Vagina (tissue), 2 donors: ENCODE measurements at regions not wholly inside any gene's neighbourhood (a gene's known extent, or its start where the extent isn't known, plus 50 kb on each side); places are given as distances from the start of the nearest gene placed in this dataset.

Experiments used
- DNase-seq, 2 donors: peaks; one replicate each; pipeline ENCODE4 v3.0.0-alpha.2; 2017; ENCODE audit errors: extremely low spot score in 2 of 2
- H3K27ac ChIP-seq: fragments of 200-600 bp; sonication (generic); one replicate; pipeline ENCODE4 v1.5.1; 2019
- H3K27me3 ChIP-seq: fragments of 200-600 bp; sonication (generic); one replicate; pipeline ENCODE4 v1.5.1; 2019
- H3K36me3 ChIP-seq, 2 donors: fragments of 200-600 bp; sonication (generic); one replicate each; pipeline ENCODE4 v1.5.1; 2017 to 2019
- H3K4me1 ChIP-seq: fragments of 200-600 bp; sonication (generic); one replicate; pipeline ENCODE4 v1.5.1; 2019
- H3K4me3 ChIP-seq, 2 donors: fragments of 200-600 bp; sonication (generic); 1 replicate in 1 of 2; 2 replicates in 1 of 2; pipeline ENCODE4 v1.5.1; 2016 to 2019
- H3K9me3 ChIP-seq: fragments of 200-600 bp; sonication (generic); one replicate; pipeline ENCODE4 v1.5.1; 2019
- CTCF ChIP-seq, 3 experiments: fragments of 450-650 bp in 2 of 3; fragments of 200-600 bp in 1 of 3; sonication (generic) in 1 of 3; IDR thresholded peaks; one replicate each; pipeline ENCODE4 v1.5.1; 2017 to 2019; ENCODE audit warnings: antibody characterized with exemption in 3 of 3, mild to moderate bottlenecking in 2 of 3, moderate library complexity in 2 of 3
- POLR2A ChIP-seq, 2 donors: fragments of 450-650 bp; IDR thresholded peaks; one replicate each; pipeline ENCODE4 v1.6.1; 2017; ENCODE audit warnings: antibody characterized with exemption in 2 of 2, mild to moderate bottlenecking in 2 of 2, moderate library complexity in 2 of 2
- POLR2AphosphoS5 ChIP-seq, 2 donors: sonication (generic); formaldehyde crosslinking; IDR thresholded peaks; one replicate each; pipeline ENCODE4 v1.9.0; 2017; ENCODE audit warnings: antibody characterized with exemption in 2 of 2, mild to moderate bottlenecking in 2 of 2, low read depth in 1 of 2; ENCODE audit not compliant: insufficient read depth in 1 of 2
- intact Hi-C: fragments of 100-400 bp; cut with DNase I; formaldehyde crosslinking; loops from one replicate; pipeline ENCODE4 v1.15.1; 2023

GRCh38 chr3:28590860-28591259, 242.2 kb upstream of the AZI2 start:
- H3K27me3 ChIP-seq = no peaks in the 10 kb centered on the region
- no peak overlapping the region for H3K4me3 ChIP-seq
- TF ChIP-seq POLR2A (IDR thresholded peaks at IDR 0.05) (no peak), POLR2AphosphoS5 (IDR thresholded peaks at IDR 0.05; ENCODE audit: insufficient read depth in 1 of 2, low read depth in 1 of 2) (no peak), CTCF (IDR thresholded peaks at IDR 0.05) (no peak)
- H3K9me3 ChIP-seq = no peaks in the 10 kb centered on the region
- no peaks in the 10 kb centered on the region for H3K36me3 ChIP-seq
- no peak for DNase-seq
- no peaks in the 10 kb centered on the region for H3K4me1 ChIP-seq
- intact Hi-C loops = no loop called here
- H3K27ac ChIP-seq = no peak overlapping the region

- DNase-seq = no peak
- no peaks in the 10 kb centered on the region for H3K36me3 ChIP-seq
- intact Hi-C loops = no loop called here
- H3K4me3 ChIP-seq = no peak overlapping the region
- H3K4me1 ChIP-seq = no peaks in the 10 kb centered on the region
- H3K27ac ChIP-seq = no peak overlapping the region
- H3K27me3 ChIP-seq = no peaks in the 10 kb centered on the region
- TF ChIP-seq POLR2AphosphoS5 (IDR thresholded peaks at IDR 0.05; ENCODE audit: insufficient read depth in 1 of 2, low read depth in 1 of 2) (no peak), CTCF (IDR thresholded peaks at IDR 0.05) (no peak), POLR2A (IDR thresholded peaks at IDR 0.05) (no peak)
- H3K9me3 ChIP-seq = no peaks in the 10 kb centered on the region
These were observed 246.7 kb upstream of the AZI2 start for GRCh38 chr3:28595372-28595771.

- Histone ChIP-seq H3K36me3 (no peaks in the 10 kb centered on the region), H3K27ac (no peak overlapping the region), H3K4me3 (no peak overlapping the region), H3K9me3 (no peaks in the 10 kb centered on the region), H3K4me1 (no peaks in the 10 kb centered on the region), H3K27me3 (no peaks in the 10 kb centered on the region)
- no peak for DNase-seq
- TF ChIP-seq POLR2AphosphoS5 (IDR thresholded peaks at IDR 0.05; ENCODE audit: insufficient read depth in 1 of 2, low read depth in 1 of 2) = no peak
- no peak for TF ChIP-seq POLR2A (IDR thresholded peaks at IDR 0.05)
- no peak for TF ChIP-seq CTCF (IDR thresholded peaks at IDR 0.05)
- intact Hi-C loops = no loop called here
These were observed 248.8 kb upstream of the AZI2 start for GRCh38 chr3:28597452-28597851.

GRCh38 chr3:28598165-28598564, 249.5 kb upstream of the AZI2 start:
- intact Hi-C loops = no loop called here
- TF ChIP-seq POLR2A (IDR thresholded peaks at IDR 0.05) (no peak), POLR2AphosphoS5 (IDR thresholded peaks at IDR 0.05; ENCODE audit: insufficient read depth in 1 of 2, low read depth in 1 of 2) (no peak), CTCF (IDR thresholded peaks at IDR 0.05) (no peak)
- Histone ChIP-seq H3K9me3 (no peaks in the 10 kb centered on the region), H3K4me1 (no peaks in the 10 kb centered on the region), H3K27me3 (no peaks in the 10 kb centered on the region), H3K4me3 (no peak overlapping the region), H3K36me3 (no peaks in the 10 kb centered on the region), H3K27ac (no peak overlapping the region)
- no peak for DNase-seq

- Histone ChIP-seq H3K36me3 (no peaks in the 10 kb centered on the region), H3K27ac (no peak overlapping the region), H3K4me1 (no peaks in the 10 kb centered on the region), H3K9me3 (no peaks in the 10 kb centered on the region), H3K27me3 (no peaks in the 10 kb centered on the region), H3K4me3 (no peak overlapping the region)
- DNase-seq = no peak
- TF ChIP-seq CTCF (IDR thresholded peaks at IDR 0.05) (no peak), POLR2AphosphoS5 (IDR thresholded peaks at IDR 0.05; ENCODE audit: insufficient read depth in 1 of 2, low read depth in 1 of 2) (no peak), POLR2A (IDR thresholded peaks at IDR 0.05) (no peak)
- intact Hi-C loops = no loop called here
These were observed 252.7 kb upstream of the AZI2 start for GRCh38 chr3:28601291-28601690.
